ENCODE measurements at regions not wholly inside any gene's neighbourhood (a gene's known extent, or its start where the extent isn't known, plus 50 kb on each side); places are given as distances from the start of the nearest gene placed in this dataset.
A peak's percentile ranks its signal among the peaks of the same experiment; 100 is the strongest.

DNA sequence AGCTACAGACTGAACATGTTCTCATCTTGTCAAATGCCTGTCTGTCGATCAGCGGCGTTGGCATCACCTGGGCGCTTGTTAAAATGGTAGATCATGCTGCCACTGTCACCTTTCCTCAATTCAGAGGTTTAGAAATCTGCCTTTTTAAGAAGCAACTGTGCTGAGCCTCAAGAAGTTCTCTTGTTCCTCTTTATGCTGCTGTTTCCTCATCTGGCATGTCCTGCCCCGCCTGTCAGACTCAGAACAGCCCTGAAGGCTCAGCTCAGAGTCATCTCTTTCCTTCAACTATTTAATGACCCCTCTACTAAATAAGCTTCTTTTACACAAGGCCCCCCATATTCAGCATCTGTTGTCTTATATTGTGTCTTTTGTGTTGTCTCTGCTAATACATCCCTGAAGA is 368.2 kb downstream of the EPM2A start:
- H3K4me3 ChIP-seq (ENCODE audit: low read depth, low read length) = no peak overlapping the region
- DNase-seq (ENCODE audit: low read depth) = no peak
- no peak for TF ChIP-seq CTCF (IDR thresholded peaks at IDR 0.05; ENCODE audit: insufficient read depth, low read length)

DNA sequence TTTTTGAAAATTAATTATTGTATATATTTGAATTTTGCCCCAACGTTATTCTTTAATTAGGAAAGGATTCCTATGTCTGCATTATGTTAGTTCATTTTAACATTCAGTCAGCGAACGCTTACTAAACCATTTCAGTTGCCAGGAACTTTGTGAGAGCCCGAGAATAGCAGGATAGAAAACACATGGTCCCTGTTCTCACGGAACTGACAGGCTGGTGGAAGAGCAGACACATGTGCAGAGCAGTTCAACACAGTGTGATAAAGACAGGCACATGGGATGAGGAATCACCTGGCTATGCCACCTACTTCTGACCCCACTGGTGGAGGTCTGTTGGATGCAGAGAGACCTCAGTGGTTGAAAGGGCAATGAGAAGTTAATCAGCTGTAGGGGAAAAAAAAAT is 367.2 kb downstream of the EPM2A start:
- DNase-seq (ENCODE audit: low read depth) = peak; percentile 3
- H3K4me3 ChIP-seq (ENCODE audit: low read depth, low read length) = no peak overlapping the region
- no peak for TF ChIP-seq CTCF (IDR thresholded peaks at IDR 0.05; ENCODE audit: insufficient read depth, low read length)

DNA sequence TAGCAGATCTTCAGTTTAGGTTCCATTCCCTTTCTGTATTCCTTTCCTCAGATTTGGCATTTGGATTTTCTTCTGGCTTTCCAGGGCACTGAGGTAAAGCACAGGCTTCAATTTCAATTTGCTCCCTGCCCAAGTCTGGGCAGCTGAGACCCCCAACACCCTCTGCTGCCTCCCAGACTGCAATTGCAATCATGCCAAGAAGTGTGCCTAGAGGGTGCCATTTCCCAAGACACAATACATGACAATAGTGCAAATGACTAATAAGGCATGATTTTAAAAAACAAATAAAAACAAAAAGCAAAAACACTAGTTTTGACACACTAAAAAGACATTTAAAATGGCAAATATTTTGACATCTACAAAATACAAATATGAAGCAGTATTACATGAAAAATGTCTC is 364.8 kb downstream of the EPM2A start:
- H3K4me3 ChIP-seq (ENCODE audit: low read depth, low read length) = no peak overlapping the region
- no peak for DNase-seq (ENCODE audit: low read depth)
- TF ChIP-seq CTCF (IDR thresholded peaks at IDR 0.05; ENCODE audit: insufficient read depth, low read length) = no peak

- DNase-seq (ENCODE audit: low read depth) = peak; percentile 39
- H3K4me3 ChIP-seq (ENCODE audit: low read depth, low read length) = peak overlapping the region; percentile 18
- no peak for TF ChIP-seq CTCF (IDR thresholded peaks at IDR 0.05; ENCODE audit: insufficient read depth, low read length)
Measured at GRCh38 chr6:145372671-145373151, 362.6 kb downstream of the EPM2A start.

- no peak for TF ChIP-seq CTCF (IDR thresholded peaks at IDR 0.05; ENCODE audit: insufficient read depth, low read length)
- no peak for DNase-seq (ENCODE audit: low read depth)
- H3K4me3 ChIP-seq (ENCODE audit: low read depth, low read length) = no peak overlapping the region
Measured at GRCh38 chr6:145373826-145374225, 361.5 kb downstream of the EPM2A start.

DNA sequence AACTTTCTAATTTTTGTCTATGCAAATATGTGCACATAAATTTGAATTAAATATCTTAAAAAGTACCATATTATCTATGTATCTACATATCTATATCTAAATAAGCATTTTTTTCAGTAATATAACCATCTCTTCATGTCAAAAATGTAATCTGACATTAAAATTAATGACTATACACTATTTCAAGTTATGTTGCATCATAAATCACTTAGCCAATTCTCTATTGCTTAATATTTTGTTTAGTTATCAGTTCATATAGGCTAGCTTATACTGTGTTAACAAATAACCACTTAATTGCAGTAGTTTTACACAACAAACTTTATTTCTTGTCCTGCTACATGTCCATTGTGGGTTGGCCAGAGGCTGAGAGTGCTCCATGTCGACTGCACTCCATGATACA is 360.8 kb downstream of the EPM2A start:
- no peak for DNase-seq (ENCODE audit: low read depth)
- no peak overlapping the region for H3K4me3 ChIP-seq (ENCODE audit: low read depth, low read length)
- no peak for TF ChIP-seq CTCF (IDR thresholded peaks at IDR 0.05; ENCODE audit: insufficient read depth, low read length)

DNA sequence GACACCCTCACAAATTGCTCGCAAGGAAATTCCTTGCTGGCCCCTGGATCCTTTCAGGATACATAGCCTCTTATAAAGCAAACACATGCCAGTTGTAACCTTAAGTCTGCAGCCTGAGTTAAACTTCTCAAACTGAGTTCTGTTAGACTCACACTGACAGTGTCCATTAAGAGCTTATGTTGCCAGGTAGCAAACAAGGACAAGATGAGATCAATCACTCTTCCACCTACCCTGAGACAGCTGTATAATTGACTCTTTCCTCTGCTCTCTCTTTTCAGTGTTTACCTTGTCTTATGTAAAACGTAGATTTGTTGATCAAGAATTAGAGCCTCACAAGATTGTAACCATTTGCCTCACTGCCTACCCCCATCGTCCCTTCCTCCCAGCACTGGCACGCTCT is 359.8 kb downstream of the EPM2A start:
- no peak for DNase-seq (ENCODE audit: low read depth)
- H3K4me3 ChIP-seq (ENCODE audit: low read depth, low read length) = no peak overlapping the region
- TF ChIP-seq CTCF (IDR thresholded peaks at IDR 0.05; ENCODE audit: insufficient read depth, low read length) = no peak

All from fibroblast of the aortic adventitia (primary cell).